ENCODE measurements at regions not wholly inside any gene's neighbourhood (a gene's known extent, or its start where the extent isn't known, plus 50 kb on each side); places are given as distances from the start of the nearest gene placed in this dataset.

DNA sequence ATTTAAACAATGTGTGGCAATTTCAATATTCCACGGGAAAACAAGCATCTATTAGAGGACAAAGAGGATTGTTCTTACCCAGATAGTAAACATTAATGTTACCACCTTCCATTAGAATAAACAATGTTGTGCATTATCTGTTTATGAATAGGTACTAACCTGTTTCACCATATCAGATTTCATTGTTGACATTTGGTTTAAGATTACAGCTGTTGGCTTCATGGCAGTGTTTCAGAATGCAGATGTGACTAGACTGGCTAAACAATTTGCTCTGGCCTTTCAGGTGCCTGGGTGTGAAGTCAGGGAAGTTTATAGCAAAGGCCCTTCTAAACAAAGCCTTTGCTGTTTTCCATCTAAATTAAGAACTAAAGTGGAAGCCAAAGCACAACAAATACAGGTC, 464.7 kb upstream of the FAM47C start:
- TF ChIP-seq, protein P1, sequence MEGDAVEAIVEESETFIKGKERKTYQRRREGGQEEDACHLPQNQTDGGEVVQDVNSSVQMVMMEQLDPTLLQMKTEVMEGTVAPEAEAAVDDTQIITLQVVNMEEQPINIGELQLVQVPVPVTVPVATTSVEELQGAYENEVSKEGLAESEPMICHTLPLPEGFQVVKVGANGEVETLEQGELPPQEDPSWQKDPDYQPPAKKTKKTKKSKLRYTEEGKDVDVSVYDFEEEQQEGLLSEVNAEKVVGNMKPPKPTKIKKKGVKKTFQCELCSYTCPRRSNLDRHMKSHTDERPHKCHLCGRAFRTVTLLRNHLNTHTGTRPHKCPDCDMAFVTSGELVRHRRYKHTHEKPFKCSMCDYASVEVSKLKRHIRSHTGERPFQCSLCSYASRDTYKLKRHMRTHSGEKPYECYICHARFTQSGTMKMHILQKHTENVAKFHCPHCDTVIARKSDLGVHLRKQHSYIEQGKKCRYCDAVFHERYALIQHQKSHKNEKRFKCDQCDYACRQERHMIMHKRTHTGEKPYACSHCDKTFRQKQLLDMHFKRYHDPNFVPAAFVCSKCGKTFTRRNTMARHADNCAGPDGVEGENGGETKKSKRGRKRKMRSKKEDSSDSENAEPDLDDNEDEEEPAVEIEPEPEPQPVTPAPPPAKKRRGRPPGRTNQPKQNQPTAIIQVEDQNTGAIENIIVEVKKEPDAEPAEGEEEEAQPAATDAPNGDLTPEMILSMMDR (IDR thresholded peaks at IDR 0.05) = no peak
- TF ChIP-seq POLR2A (IDR thresholded peaks at IDR 0.05) (no peak), EP300 (IDR thresholded peaks at IDR 0.05) (no peak), POLR2AphosphoS5 (IDR thresholded peaks at IDR 0.05) (no peak)
